ENCODE measurements at regions not wholly inside any gene's neighbourhood (a gene's known extent, or its start where the extent isn't known, plus 50 kb on each side); places are given as distances from the start of the nearest gene placed in this dataset.

DNA sequence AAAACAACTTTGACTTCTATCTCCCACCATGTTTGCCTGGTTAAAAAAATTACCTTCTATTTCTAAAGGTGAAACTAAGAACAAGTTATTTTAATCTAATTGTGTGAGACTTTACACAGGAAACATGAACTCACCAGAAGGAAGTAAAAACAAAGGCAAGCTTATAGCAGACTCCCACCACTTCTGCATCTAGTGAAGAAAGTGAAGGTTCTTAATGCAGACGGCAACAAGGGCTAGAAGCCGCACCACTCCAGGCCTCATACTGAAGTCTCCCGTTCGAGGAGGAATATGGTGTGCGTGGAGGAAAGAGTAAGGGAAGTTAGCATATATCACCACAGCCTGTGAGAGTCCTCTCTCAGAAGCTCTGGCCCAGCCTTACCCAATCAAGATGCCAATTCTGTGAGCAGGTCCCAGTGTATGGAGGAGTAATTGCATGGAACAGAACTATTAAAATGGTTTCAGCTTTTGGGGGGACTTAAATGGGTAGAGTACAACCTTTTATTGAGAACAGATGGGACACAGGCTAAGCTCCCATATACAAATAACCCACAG lies 958.7 kb downstream of the BCL11A start:
- DNase-seq (ENCODE audit: extremely low spot score) = no peak
- ChIA-PET POLR2A (no interaction called here), CTCF (no interaction called here)
- TF ChIP-seq SP1 (IDR thresholded peaks at IDR 0.05) (no peak), NFRKB (IDR thresholded peaks at IDR 0.05) (no peak), HDGF (IDR thresholded peaks at IDR 0.05; ENCODE audit: borderline replicate concordance) (no peak), FOXK2 (IDR thresholded peaks at IDR 0.05) (no peak), L3MBTL2 (conservative IDR thresholded peaks at IDR 0.05) (no peak), SUZ12 (IDR thresholded peaks at IDR 0.05) (no peak), ELF4 (IDR thresholded peaks at IDR 0.05) (no peak), FOXM1 (IDR thresholded peaks at IDR 0.05; ENCODE audit: borderline replicate concordance) (no peak), FOXA1 (IDR thresholded peaks at IDR 0.05) (no peak), CTBP1 (IDR thresholded peaks at IDR 0.05; ENCODE audit: borderline replicate concordance) (no peak), ZNF384 (IDR thresholded peaks at IDR 0.05) (no peak), BHLHE40 (IDR thresholded peaks at IDR 0.05; ENCODE audit: borderline replicate concordance) (no peak), LEF1 (IDR thresholded peaks at IDR 0.05; ENCODE audit: borderline replicate concordance) (no peak), TARDBP (IDR thresholded peaks at IDR 0.05) (no peak), ARNT (IDR thresholded peaks at IDR 0.05) (no peak)
- TF ChIP-seq, protein P1, sequence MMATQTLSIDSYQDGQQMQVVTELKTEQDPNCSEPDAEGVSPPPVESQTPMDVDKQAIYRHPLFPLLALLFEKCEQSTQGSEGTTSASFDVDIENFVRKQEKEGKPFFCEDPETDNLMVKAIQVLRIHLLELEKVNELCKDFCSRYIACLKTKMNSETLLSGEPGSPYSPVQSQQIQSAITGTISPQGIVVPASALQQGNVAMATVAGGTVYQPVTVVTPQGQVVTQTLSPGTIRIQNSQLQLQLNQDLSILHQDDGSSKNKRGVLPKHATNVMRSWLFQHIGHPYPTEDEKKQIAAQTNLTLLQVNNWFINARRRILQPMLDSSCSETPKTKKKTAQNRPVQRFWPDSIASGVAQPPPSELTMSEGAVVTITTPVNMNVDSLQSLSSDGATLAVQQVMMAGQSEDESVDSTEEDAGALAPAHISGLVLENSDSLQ (IDR thresholded peaks at IDR 0.05) = no peak

DNA sequence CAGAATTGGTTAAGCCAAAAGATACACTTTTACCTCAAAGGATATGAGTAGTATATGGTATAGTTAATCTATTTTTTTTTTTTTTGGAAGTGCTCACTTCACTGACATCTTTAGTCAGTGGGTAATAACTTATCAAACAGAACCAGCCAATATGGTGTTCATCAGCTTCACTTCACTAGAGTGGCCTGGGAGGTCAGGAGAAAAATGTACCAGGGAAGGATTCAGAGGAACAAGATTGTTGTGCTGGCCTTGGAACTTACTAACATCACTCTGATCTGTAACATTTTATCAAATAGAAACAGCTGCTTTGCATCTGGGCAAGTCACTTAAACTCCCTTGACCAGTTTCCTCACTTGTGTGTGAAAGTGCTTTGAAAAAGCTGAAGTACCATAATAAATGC lies 962.7 kb downstream of the BCL11A start:
- TF ChIP-seq ELF4 (IDR thresholded peaks at IDR 0.05) (no peak), FOXM1 (IDR thresholded peaks at IDR 0.05; ENCODE audit: borderline replicate concordance) (no peak), L3MBTL2 (conservative IDR thresholded peaks at IDR 0.05) (no peak), SUZ12 (IDR thresholded peaks at IDR 0.05) (no peak), TARDBP (IDR thresholded peaks at IDR 0.05) (no peak), HDGF (IDR thresholded peaks at IDR 0.05; ENCODE audit: borderline replicate concordance) (no peak), CTBP1 (IDR thresholded peaks at IDR 0.05; ENCODE audit: borderline replicate concordance) (no peak), SP1 (IDR thresholded peaks at IDR 0.05) (no peak), ZNF384 (IDR thresholded peaks at IDR 0.05) (no peak), NFRKB (IDR thresholded peaks at IDR 0.05) (no peak), BHLHE40 (IDR thresholded peaks at IDR 0.05; ENCODE audit: borderline replicate concordance) (no peak), FOXA1 (IDR thresholded peaks at IDR 0.05) (no peak)
- TF ChIP-seq, protein P1 (IDR thresholded peaks at IDR 0.05) = no peak
- no peak for DNase-seq (ENCODE audit: extremely low spot score)
- POLR2A ChIA-PET = no interaction called here
- CTCF ChIA-PET = no interaction called here

DNA sequence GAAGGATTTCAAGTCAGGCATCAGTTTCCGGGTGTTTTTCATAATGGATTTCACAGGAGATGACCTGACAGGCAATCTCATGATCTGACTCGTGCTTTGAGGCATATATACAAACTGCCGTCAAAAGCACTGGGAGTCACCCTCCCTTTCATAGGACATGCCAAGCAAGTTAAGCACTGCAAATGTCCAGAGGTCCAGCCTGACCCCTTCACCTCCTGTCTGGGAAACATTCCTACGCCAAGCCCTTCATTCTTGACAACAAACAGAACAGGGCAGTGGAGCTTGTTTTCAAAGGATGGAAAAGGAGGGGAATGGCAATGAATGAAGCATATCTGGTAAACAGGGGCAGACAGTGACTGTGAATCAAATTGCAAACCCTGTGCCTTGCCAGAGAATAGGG lies 963.6 kb downstream of the BCL11A start:
- CTCF ChIA-PET = no interaction called here

DNA sequence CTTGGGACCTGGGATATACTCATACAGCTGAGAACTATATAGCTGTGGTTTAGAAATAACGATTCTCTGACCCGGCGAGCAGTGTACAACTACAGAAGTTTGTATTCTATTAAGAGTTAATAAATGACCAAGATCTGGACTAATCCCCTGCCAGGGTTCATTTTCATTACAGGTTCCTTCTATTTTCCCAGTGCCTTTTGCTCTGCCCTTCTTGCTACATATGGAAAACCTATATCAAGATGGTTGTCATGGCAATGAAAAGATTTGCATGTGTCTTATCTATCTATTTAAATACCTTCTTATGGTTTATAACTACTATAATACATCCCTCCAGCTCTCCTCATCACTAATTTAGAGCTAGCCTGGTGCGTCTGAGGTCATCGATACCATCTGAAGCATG lies 965.2 kb downstream of the BCL11A start:
- no peak for TF ChIP-seq HDGF (IDR thresholded peaks at IDR 0.05; ENCODE audit: borderline replicate concordance)
- TF ChIP-seq SUZ12 (IDR thresholded peaks at IDR 0.05) = no peak
- no peak for TF ChIP-seq FOXM1 (IDR thresholded peaks at IDR 0.05; ENCODE audit: borderline replicate concordance)
- TF ChIP-seq, protein P1 (IDR thresholded peaks at IDR 0.05) = no peak
- no peak for TF ChIP-seq BHLHE40 (IDR thresholded peaks at IDR 0.05; ENCODE audit: borderline replicate concordance)
- no peak for TF ChIP-seq SP1 (IDR thresholded peaks at IDR 0.05)
- TF ChIP-seq NFRKB (IDR thresholded peaks at IDR 0.05) = no peak
- TF ChIP-seq ARNT (IDR thresholded peaks at IDR 0.05) = no peak
- no peak for TF ChIP-seq L3MBTL2 (conservative IDR thresholded peaks at IDR 0.05)
- no peak for TF ChIP-seq ZNF384 (IDR thresholded peaks at IDR 0.05)
- POLR2A ChIA-PET = no interaction called here
- CTCF ChIA-PET = interaction anchor here (0.5 kb wide), 1 partner anchor 726 kb away, joined by 3 read pairs; no protein-coding TSS in a partner anchor

More for the DNA sequence above, 963.6 kb downstream of the BCL11A start:
- DNase-seq (ENCODE audit: extremely low spot score) = no peak
- POLR2A ChIA-PET = no interaction called here
- TF ChIP-seq FOXA1 (IDR thresholded peaks at IDR 0.05) (no peak), HDGF (IDR thresholded peaks at IDR 0.05; ENCODE audit: borderline replicate concordance) (no peak), CTBP1 (IDR thresholded peaks at IDR 0.05; ENCODE audit: borderline replicate concordance) (no peak), FOXK2 (IDR thresholded peaks at IDR 0.05) (no peak), TARDBP (IDR thresholded peaks at IDR 0.05) (no peak), ARNT (IDR thresholded peaks at IDR 0.05) (no peak), L3MBTL2 (conservative IDR thresholded peaks at IDR 0.05) (no peak), FOXM1 (IDR thresholded peaks at IDR 0.05; ENCODE audit: borderline replicate concordance) (no peak), NFRKB (IDR thresholded peaks at IDR 0.05) (no peak)

DNA sequence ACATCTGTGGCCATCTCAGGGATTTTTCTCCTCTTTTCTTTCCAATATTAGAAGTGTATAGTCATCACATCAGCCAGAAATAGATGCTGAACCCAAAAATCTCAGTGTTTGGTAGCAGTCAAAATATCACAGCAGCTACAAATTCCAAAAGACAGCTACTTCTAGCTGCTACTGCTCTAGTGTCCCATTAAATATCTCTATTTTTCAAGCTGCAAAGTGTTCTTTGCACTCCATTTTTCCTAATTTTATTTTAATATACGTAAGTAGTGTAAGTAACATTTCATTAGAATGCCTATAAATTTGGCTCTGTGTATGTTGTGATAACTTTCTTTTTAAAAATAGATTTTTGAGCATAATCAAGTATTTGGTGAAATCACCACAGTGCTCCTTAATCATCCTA lies 967.3 kb downstream of the BCL11A start:
- POLR2A ChIA-PET = no interaction called here
- CTCF ChIA-PET = no interaction called here
- TF ChIP-seq, protein P1 (IDR thresholded peaks at IDR 0.05) = no peak
- TF ChIP-seq ELF4 (IDR thresholded peaks at IDR 0.05) = no peak

More for the DNA sequence above, 965.2 kb downstream of the BCL11A start:
- no peak for DNase-seq (ENCODE audit: extremely low spot score)

DNA sequence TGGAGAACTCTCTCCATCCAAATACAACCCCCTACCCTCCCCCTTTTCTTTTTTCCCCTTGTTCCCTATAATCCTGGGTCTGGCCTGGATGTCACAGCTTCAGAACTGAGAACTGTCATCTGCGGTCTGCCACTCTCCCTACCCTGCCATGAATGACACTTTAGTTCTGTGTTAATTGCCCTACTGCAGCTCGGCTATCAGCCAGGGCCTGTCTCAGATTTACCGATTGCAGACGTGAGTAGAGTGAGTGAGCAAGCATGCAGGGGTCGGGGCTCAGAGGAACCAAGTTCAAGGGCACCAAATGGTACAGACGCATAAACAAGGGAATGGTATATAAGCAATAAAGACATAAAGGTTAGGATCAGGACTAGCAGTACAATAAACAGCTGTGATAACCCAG lies 967.8 kb downstream of the BCL11A start:
- POLR2A ChIA-PET = no interaction called here
- DNase-seq (ENCODE audit: extremely low spot score) = no peak
- TF ChIP-seq FOXM1 (IDR thresholded peaks at IDR 0.05; ENCODE audit: borderline replicate concordance) = no peak
- CTCF ChIA-PET = interaction anchor here (0.5 to 0.8 kb wide), 2 partner anchors 19 to 972 kb away, joined by 3 read pairs; no protein-coding TSS in a partner anchor

More for the DNA sequence above, 967.3 kb downstream of the BCL11A start:
- no peak for DNase-seq (ENCODE audit: extremely low spot score)

All from HEK293T (cell line).